ENCODE measurements at regions not wholly inside any gene's neighbourhood (a gene's known extent, or its start where the extent isn't known, plus 50 kb on each side); places are given as distances from the start of the nearest gene placed in this dataset.

DNA sequence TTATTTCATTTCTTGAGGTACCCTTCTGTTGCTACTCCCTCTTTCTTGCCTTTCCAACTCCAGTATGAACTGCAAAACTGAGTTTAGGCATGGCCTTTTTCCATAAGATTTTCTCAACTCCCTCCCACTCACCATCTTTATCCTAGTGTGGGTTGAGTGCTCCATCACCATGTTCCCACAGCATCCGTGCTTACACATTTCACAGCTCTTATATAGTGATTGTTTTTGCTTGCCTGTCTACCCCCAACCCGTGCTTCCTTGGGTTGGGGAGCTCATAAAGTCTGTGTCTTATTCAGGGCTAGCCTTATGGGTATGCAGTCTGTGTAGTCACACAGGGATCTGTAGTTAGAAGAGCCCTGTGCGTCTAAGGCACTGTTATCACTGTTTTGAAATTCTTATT lies 68.2 kb upstream of the CCDC190 start:
- Histone ChIP-seq H3K4me3 (no peak overlapping the region), H3K36me3 (no peaks in the 10 kb centered on the region), H3K4me1 (no peaks in the 10 kb centered on the region), H3K27ac (no peak overlapping the region), H3K9me3 (no peaks in the 10 kb centered on the region), H3K27me3 (ENCODE audit: low read depth) (no peaks in the 10 kb centered on the region)
- TF ChIP-seq, protein P1, sequence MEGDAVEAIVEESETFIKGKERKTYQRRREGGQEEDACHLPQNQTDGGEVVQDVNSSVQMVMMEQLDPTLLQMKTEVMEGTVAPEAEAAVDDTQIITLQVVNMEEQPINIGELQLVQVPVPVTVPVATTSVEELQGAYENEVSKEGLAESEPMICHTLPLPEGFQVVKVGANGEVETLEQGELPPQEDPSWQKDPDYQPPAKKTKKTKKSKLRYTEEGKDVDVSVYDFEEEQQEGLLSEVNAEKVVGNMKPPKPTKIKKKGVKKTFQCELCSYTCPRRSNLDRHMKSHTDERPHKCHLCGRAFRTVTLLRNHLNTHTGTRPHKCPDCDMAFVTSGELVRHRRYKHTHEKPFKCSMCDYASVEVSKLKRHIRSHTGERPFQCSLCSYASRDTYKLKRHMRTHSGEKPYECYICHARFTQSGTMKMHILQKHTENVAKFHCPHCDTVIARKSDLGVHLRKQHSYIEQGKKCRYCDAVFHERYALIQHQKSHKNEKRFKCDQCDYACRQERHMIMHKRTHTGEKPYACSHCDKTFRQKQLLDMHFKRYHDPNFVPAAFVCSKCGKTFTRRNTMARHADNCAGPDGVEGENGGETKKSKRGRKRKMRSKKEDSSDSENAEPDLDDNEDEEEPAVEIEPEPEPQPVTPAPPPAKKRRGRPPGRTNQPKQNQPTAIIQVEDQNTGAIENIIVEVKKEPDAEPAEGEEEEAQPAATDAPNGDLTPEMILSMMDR (IDR thresholded peaks at IDR 0.05), result no peak
- intact Hi-C loops (cut with DNase I), result no loop called here
- ATAC-seq (no peak), DNase-seq (no peak)

DNA sequence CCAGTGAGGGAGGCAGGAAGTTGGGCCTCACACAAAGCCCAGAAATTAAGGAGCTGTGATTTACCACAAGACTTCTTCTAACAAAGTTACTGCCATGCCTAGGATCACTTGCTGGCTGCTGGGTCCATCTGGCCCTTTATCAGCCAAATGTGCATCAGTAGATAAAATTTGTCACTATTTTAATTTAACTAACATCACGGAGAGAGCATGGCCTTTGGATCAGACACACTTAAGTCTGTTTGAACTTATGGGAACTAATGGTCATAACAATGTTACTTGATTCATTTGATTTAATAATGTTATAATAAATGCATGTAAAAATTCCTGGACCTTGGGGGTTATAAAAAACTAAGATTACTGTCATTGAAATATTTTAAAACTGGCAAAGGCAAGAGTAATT lies 67.2 kb upstream of the CCDC190 start:
- no peak overlapping the region for H3K4me3 ChIP-seq
- DNase-seq (no peak), ATAC-seq (no peak)
- intact Hi-C loops (cut with DNase I), result no loop called here
- no peak overlapping the region for H3K27ac ChIP-seq
- no peaks in the 10 kb centered on the region for H3K36me3 ChIP-seq
- no peaks in the 10 kb centered on the region for H3K9me3 ChIP-seq
- TF ChIP-seq, protein P1 (IDR thresholded peaks at IDR 0.05), result no peak
- no peaks in the 10 kb centered on the region for H3K4me1 ChIP-seq
- no peaks in the 10 kb centered on the region for H3K27me3 ChIP-seq (ENCODE audit: low read depth)

DNA sequence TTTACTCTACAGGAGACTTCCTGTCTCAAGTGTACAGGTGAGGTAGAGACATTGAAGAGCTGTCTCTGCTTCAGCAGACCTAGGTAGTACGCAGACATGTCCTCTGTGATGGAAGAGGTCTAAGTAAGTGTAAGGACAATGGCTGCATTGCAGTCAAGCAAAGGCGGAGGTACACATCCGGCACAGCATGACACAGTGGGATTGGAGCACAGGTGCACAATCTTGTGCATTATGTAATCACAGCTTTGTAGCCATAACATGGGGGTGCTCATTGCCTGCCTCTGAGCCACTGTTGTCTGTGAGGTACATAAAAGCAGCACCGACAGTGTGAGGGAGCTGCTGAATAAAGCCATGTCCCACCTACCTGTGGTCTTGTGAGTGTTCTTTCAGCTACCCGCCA lies 66.4 kb upstream of the CCDC190 start:
- no peak for DNase-seq
- H3K9me3 ChIP-seq, result no peaks in the 10 kb centered on the region
- no peaks in the 10 kb centered on the region for H3K36me3 ChIP-seq
- no peaks in the 10 kb centered on the region for H3K4me1 ChIP-seq
- no peak overlapping the region for H3K27ac ChIP-seq
- no peak overlapping the region for H3K4me3 ChIP-seq
- no peaks in the 10 kb centered on the region for H3K27me3 ChIP-seq (ENCODE audit: low read depth)
- intact Hi-C loops (cut with DNase I), result no loop called here
- TF ChIP-seq, protein P1 (IDR thresholded peaks at IDR 0.05), result no peak
- no peak for ATAC-seq

DNA sequence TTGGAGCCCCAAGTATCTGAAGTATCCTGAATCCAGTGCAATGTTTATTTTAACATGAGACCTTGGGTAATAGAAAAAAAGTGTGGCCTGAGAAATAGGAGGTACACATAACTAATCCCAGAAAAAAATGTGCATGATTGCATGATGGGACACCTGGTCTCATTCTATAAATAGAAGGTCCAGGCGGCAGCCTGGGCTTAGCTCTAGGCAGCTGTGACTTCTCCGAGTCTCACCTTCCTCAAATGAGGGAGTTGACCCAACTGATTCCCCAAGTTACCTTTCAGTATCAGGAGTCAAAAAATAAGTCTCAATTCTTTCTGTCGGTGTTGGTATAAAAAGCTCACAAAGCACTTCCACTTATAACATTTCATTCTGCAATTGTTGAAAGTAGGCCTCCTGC lies 65.9 kb upstream of the CCDC190 start:
- ATAC-seq (no peak), DNase-seq (no peak)
- TF ChIP-seq, protein P1 (IDR thresholded peaks at IDR 0.05), result no peak
- Histone ChIP-seq H3K27me3 (ENCODE audit: low read depth) (no peaks in the 10 kb centered on the region), H3K4me1 (no peaks in the 10 kb centered on the region), H3K4me3 (no peak overlapping the region), H3K27ac (no peak overlapping the region), H3K36me3 (no peaks in the 10 kb centered on the region), H3K9me3 (no peaks in the 10 kb centered on the region)
- intact Hi-C loops (cut with DNase I), result no loop called here

DNA sequence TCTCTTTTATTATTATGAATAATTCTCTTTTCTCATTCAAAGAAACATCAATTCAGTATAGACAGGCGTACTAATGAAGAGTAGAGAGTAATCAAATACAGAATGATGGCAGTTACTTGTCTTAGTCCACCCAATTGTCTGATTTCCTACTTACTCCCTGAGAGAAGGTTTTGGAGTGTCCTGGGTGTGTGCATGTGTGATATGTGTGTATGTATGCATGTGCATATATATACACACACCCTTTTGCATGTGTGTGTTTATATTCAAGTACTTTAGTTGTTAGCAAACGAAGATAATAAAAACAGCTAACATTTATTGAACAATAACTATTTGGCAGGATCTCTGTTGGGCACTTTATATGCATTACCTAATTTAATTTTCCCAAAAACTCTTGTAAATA lies 63.2 kb upstream of the CCDC190 start:
- DNase-seq (no peak), ATAC-seq (no peak)
- Histone ChIP-seq H3K27me3 (ENCODE audit: low read depth) (no peaks in the 10 kb centered on the region), H3K4me1 (no peaks in the 10 kb centered on the region), H3K4me3 (no peak overlapping the region), H3K36me3 (no peaks in the 10 kb centered on the region), H3K27ac (no peak overlapping the region), H3K9me3 (no peaks in the 10 kb centered on the region)
- intact Hi-C loops (cut with DNase I), result no loop called here
- TF ChIP-seq, protein P1 (IDR thresholded peaks at IDR 0.05), result no peak

DNA sequence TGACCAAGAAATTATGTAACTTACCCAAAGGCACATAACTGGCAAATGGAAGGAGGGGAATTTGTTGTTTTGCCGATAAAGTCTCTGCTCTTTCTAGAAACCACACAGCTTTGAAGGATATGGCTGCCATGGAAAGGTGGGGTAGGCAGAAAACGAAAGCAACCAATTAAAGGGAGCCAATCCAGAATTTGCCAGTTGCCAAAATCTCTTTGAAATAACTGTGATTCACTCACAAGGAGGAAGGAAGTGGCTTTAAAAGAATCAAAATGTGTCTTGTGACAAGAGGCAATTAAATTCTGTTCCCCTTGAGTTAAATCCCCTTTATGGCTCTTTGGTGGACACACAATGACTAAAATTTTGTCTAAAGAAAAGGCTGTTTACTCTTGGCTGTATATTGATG lies 61.2 kb upstream of the CCDC190 start:
- ATAC-seq (no peak), DNase-seq (no peak)
- Histone ChIP-seq H3K27ac (no peak overlapping the region), H3K27me3 (ENCODE audit: low read depth) (no peaks in the 10 kb centered on the region), H3K36me3 (no peaks in the 10 kb centered on the region), H3K4me3 (no peak overlapping the region), H3K9me3 (no peaks in the 10 kb centered on the region), H3K4me1 (no peaks in the 10 kb centered on the region)
- TF ChIP-seq, protein P1 (IDR thresholded peaks at IDR 0.05), result no peak
- intact Hi-C loops (cut with DNase I), result no loop called here
